ENCODE measurements at regions not wholly inside any gene's neighbourhood (a gene's known extent, or its start where the extent isn't known, plus 50 kb on each side); places are given as distances from the start of the nearest gene placed in this dataset.
"Not testable (repeated sequence)": the region's sequence is repeated elsewhere in the genome, so short reads cannot be mapped to it uniquely, and the experiment has no call there.

GRCh38 chr1:4076346-4076745, 176.3 kb upstream of the C1orf174 start:
- Histone ChIP-seq H3K9me1 (replicated peaks; ENCODE audit: control insufficient read depth, extremely low read depth, insufficient read depth, low read length) (no peaks in the 10 kb centered on the region), H3K4me3 (replicated peaks in 1 of 3; ENCODE audit: insufficient read depth in 1 of 3, low read depth in 1 of 3, low read length in 3 of 3) (no peak overlapping the region), H3K27ac (ENCODE audit: insufficient read depth, low read depth, low read length) (no peak overlapping the region), H3K9ac (replicated peaks; ENCODE audit: extremely low read depth, insufficient read depth, low read length) (no peak overlapping the region), H3K4me1 (ENCODE audit: control insufficient read depth, extremely low read depth, insufficient read depth, low read length) (no peaks in the 10 kb centered on the region), H4K20me1 (replicated peaks; ENCODE audit: control insufficient read depth, extremely low read depth, insufficient read depth, low read length) (no peaks in the 10 kb centered on the region), H3K4me2 (ENCODE audit: insufficient read depth, low read length) (no peak overlapping the region), H3K9me3 (replicated peaks; ENCODE audit: control insufficient read depth, insufficient read depth, low read length) (peaks cover 2% of the 10 kb centered on the region), H3K79me2 (ENCODE audit: control insufficient read depth, insufficient read depth, low read length) (no peaks in the 10 kb centered on the region), H3K27me3 (ENCODE audit: control insufficient read depth in 2 of 2, insufficient read depth in 2 of 2, low read length in 2 of 2) (no peaks in the 10 kb centered on the region), H3K36me3 (ENCODE audit: control insufficient read depth in 2 of 2, extremely low read depth in 1 of 2, insufficient read depth in 2 of 2, low read length in 2 of 2) (no peaks in the 10 kb centered on the region), H2AFZ (ENCODE audit: low read depth, low read length) (no peak overlapping the region)
- no peak for FAIRE-seq
- no peak for DNase-seq (ENCODE audit: low read depth, low spot score)
- intact Hi-C loops (cut with micrococcal nuclease), result no loop called here
- TF ChIP-seq CTCF (IDR thresholded peaks at IDR 0.05; ENCODE audit: extremely low read depth in 1 of 2, insufficient read depth in 1 of 2, low read depth in 1 of 2, low read length in 2 of 2) (no peak), FOS (IDR thresholded peaks at IDR 0.05; ENCODE audit: borderline replicate concordance, insufficient read depth, low read length) (no peak), MYC (IDR thresholded peaks at IDR 0.05; ENCODE audit: low read depth, low read length) (no peak), JUN (IDR thresholded peaks at IDR 0.05; ENCODE audit: borderline replicate concordance, insufficient read depth, insufficient read length, low read depth) (no peak), GATA2 (IDR thresholded peaks at IDR 0.05; ENCODE audit: insufficient read depth, insufficient read length, low read depth, low read length) (no peak), POLR2A (IDR thresholded peaks at IDR 0.05; ENCODE audit: low read depth, low read length) (no peak), EZH2 (IDR thresholded peaks at IDR 0.05; ENCODE audit: borderline replicate concordance, low read depth, low read length, severe bottlenecking) (no peak), POLR2AphosphoS5 (IDR thresholded peaks at IDR 0.05; ENCODE audit: insufficient read depth, low read depth, low read length) (no peak)
- ChIA-PET CTCF (no interaction called here), POLR2A (no interaction called here)
- dilution Hi-C loops (cut with MboI; ENCODE audit: extremely low pct_ligation_motif_present, low sequenced_read_pairs), result no loop called here
- no TSS peak for BruUV-seq (replicated peaks)

- H3K79me2 ChIP-seq (ENCODE audit: control insufficient read depth, insufficient read depth, low read length); POLR2A ChIA-PET; H3K9ac ChIP-seq (replicated peaks; ENCODE audit: extremely low read depth, insufficient read depth, low read length); FAIRE-seq; H3K4me2 ChIP-seq (ENCODE audit: insufficient read depth, low read length); H3K4me1 ChIP-seq (ENCODE audit: control insufficient read depth, extremely low read depth, insufficient read depth, low read length); intact Hi-C loops (cut with micrococcal nuclease); H3K27me3 ChIP-seq (ENCODE audit: control insufficient read depth in 2 of 2, insufficient read depth in 2 of 2, low read length in 2 of 2); H3K27ac ChIP-seq (ENCODE audit: insufficient read depth, low read depth, low read length); DNase-seq (ENCODE audit: low read depth, low spot score); BruUV-seq (replicated peaks); H3K36me3 ChIP-seq (ENCODE audit: control insufficient read depth in 2 of 2, extremely low read depth in 1 of 2, insufficient read depth in 2 of 2, low read length in 2 of 2); H3K9me1 ChIP-seq (replicated peaks; ENCODE audit: control insufficient read depth, extremely low read depth, insufficient read depth, low read length); H2AFZ ChIP-seq (ENCODE audit: low read depth, low read length); CTCF ChIA-PET; H3K4me3 ChIP-seq (replicated peaks in 1 of 3; ENCODE audit: insufficient read depth in 1 of 3, low read depth in 1 of 3, low read length in 3 of 3); dilution Hi-C loops (cut with MboI; ENCODE audit: extremely low pct_ligation_motif_present, low sequenced_read_pairs); H3K9me3 ChIP-seq (replicated peaks; ENCODE audit: control insufficient read depth, insufficient read depth, low read length); H4K20me1 ChIP-seq (replicated peaks; ENCODE audit: control insufficient read depth, extremely low read depth, insufficient read depth, low read length): not testable (repeated sequence)
These were observed 178.3 kb upstream of the C1orf174 start for GRCh38 chr1:4078091-4078962.
